Central memory CD4-positive, alpha-beta T cell (primary cell): ENCODE measurements at regions not wholly inside any gene's neighbourhood (a gene's known extent, or its start where the extent isn't known, plus 50 kb on each side); places are given as distances from the start of the nearest gene placed in this dataset.
"Not testable (repeated sequence)": the region's sequence is repeated elsewhere in the genome, so short reads cannot be mapped to it uniquely, and the experiment has no call there.

ENCODE experiments used
- DNase-seq: peaks from one replicate; pipeline ENCODE4 v3.0.0; 2022

GRCh38 chr6:103872678-103873077 is 987.0 kb downstream of the HACE1 start:
- DNase-seq, result no peak

- no peak for DNase-seq
Observed at GRCh38 chr6:103872233-103872632, 987.5 kb downstream of the HACE1 start.

- no peak for DNase-seq
Observed at GRCh38 chr6:103870970-103871369, 988.7 kb downstream of the HACE1 start.

- DNase-seq, result no peak
Observed at GRCh38 chr6:103862297-103862696, 997.4 kb downstream of the HACE1 start.

- no peak for DNase-seq
Observed at GRCh38 chr6:103858003-103858402, 1001.7 kb downstream of the HACE1 start.

GRCh38 chr6:103855750-103856149 is 1004.0 kb downstream of the HACE1 start:
- no peak for DNase-seq

GRCh38 chr6:103854059-103854458 is 1005.7 kb downstream of the HACE1 start:
- no peak for DNase-seq

- DNase-seq, result no peak
Observed at GRCh38 chr6:103838457-103838856, 1021.3 kb downstream of the HACE1 start.

GRCh38 chr6:103826209-103826608 is 1033.5 kb downstream of the HACE1 start:
- no peak for DNase-seq

GRCh38 chr6:103820148-103820547 is 1039.6 kb downstream of the HACE1 start:
- DNase-seq, result no peak

GRCh38 chr6:103819509-103819908 is 1040.2 kb downstream of the HACE1 start:
- DNase-seq, result no peak

GRCh38 chr6:103812970-103813369 is 1046.7 kb downstream of the HACE1 start:
- DNase-seq, result no peak

- DNase-seq, result not testable (repeated sequence)
Observed at GRCh38 chr6:103801901-103802479, 1057.7 kb downstream of the HACE1 start.

GRCh38 chr6:103799971-103800670 is 1059.6 kb downstream of the HACE1 start:
- no peak for DNase-seq

GRCh38 chr6:103798166-103798565 is 1061.6 kb downstream of the HACE1 start:
- no peak for DNase-seq

- DNase-seq, result no peak
Observed at GRCh38 chr6:103797738-103798137, 1062.0 kb downstream of the HACE1 start.

GRCh38 chr6:103791458-103791857 is 1068.3 kb downstream of the HACE1 start:
- no peak for DNase-seq

GRCh38 chr6:103784117-103784516 is 1075.6 kb downstream of the HACE1 start:
- no peak for DNase-seq

- DNase-seq, result no peak
Observed at GRCh38 chr6:103783329-103783728, 1076.4 kb downstream of the HACE1 start.

- no peak for DNase-seq
Observed at GRCh38 chr6:103769431-103769830, 1090.3 kb downstream of the HACE1 start.

- no peak for DNase-seq
Observed at GRCh38 chr6:103750603-103751002, 1109.1 kb downstream of the HACE1 start.

- no peak for DNase-seq
Observed at GRCh38 chr6:103734016-103734415, 1125.7 kb downstream of the HACE1 start.

- DNase-seq, result no peak
Observed at GRCh38 chr6:103729658-103730057, 1130.1 kb downstream of the HACE1 start.

- no peak for DNase-seq
Observed at GRCh38 chr6:103723438-103724322, 1136.0 kb downstream of the HACE1 start.
